ENCODE measurements at regions not wholly inside any gene's neighbourhood (a gene's known extent, or its start where the extent isn't known, plus 50 kb on each side); places are given as distances from the start of the nearest gene placed in this dataset.

GRCh38 chr6:85163156-85164080 is 286.5 kb upstream of the NT5E start:
- TF ChIP-seq CTCF (IDR thresholded peaks at IDR 0.05; ENCODE audit: insufficient read depth, low read length, poor library complexity, severe bottlenecking) (no peak), EZH2phosphoT487 (conservative IDR thresholded peaks at IDR 0.05; ENCODE audit: low read length) (no peak)
